HG02763 (cell line): ENCODE measurements at regions not wholly inside any gene's neighbourhood (a gene's known extent, or its start where the extent isn't known, plus 50 kb on each side); places are given as distances from the start of the nearest gene placed in this dataset.

Experiments
- ATAC-seq: cut with Tn5 transposase; IDR thresholded peaks from one replicate; pipeline ENCODE4 v1.9.1; 2021; ENCODE audit warnings: mild to moderate bottlenecking, moderate library complexity; ENCODE audit not compliant: unreplicated experiment

GRCh38 chr2:23286758-23287704 is 97.9 kb upstream of the KLHL29 start:
- ATAC-seq: no peak

GRCh38 chr2:23289671-23290070 is 95.3 kb upstream of the KLHL29 start:
- no peak for ATAC-seq

- no peak for ATAC-seq
Measured at GRCh38 chr2:23291239-23291638, 93.7 kb upstream of the KLHL29 start.

GRCh38 chr2:23292024-23292423 is 93.0 kb upstream of the KLHL29 start:
- no peak for ATAC-seq

- no peak for ATAC-seq
Measured at GRCh38 chr2:23293063-23293462, 91.9 kb upstream of the KLHL29 start.

- ATAC-seq: no peak
Measured at GRCh38 chr2:23293731-23294130, 91.2 kb upstream of the KLHL29 start.

GRCh38 chr2:23294238-23294637 is 90.7 kb upstream of the KLHL29 start:
- ATAC-seq: no peak

- ATAC-seq: no peak
Measured at GRCh38 chr2:23296691-23297090, 88.3 kb upstream of the KLHL29 start.

- ATAC-seq: no peak
Measured at GRCh38 chr2:23297112-23297511, 87.9 kb upstream of the KLHL29 start.

GRCh38 chr2:23298551-23298950 is 86.4 kb upstream of the KLHL29 start:
- no peak for ATAC-seq

- no peak for ATAC-seq
Measured at GRCh38 chr2:23299476-23300195, 85.3 kb upstream of the KLHL29 start.

GRCh38 chr2:23301136-23301535 is 83.8 kb upstream of the KLHL29 start:
- no peak for ATAC-seq

GRCh38 chr2:23302591-23302990 is 82.4 kb upstream of the KLHL29 start:
- no peak for ATAC-seq

- ATAC-seq: no peak
Measured at GRCh38 chr2:23306401-23306800, 78.6 kb upstream of the KLHL29 start.

- no peak for ATAC-seq
Measured at GRCh38 chr2:23311186-23311585, 73.8 kb upstream of the KLHL29 start.

GRCh38 chr2:23312996-23313606 is 71.9 kb upstream of the KLHL29 start:
- ATAC-seq: no peak

GRCh38 chr2:23314687-23315086 is 70.3 kb upstream of the KLHL29 start:
- no peak for ATAC-seq

- no peak for ATAC-seq
Measured at GRCh38 chr2:23320058-23320457, 64.9 kb upstream of the KLHL29 start.

GRCh38 chr2:23321751-23322150 is 63.2 kb upstream of the KLHL29 start:
- no peak for ATAC-seq

- ATAC-seq: no peak
Measured at GRCh38 chr2:23322567-23323197, 62.3 kb upstream of the KLHL29 start.
